ENCODE measurements at regions not wholly inside any gene's neighbourhood (a gene's known extent, or its start where the extent isn't known, plus 50 kb on each side); places are given as distances from the start of the nearest gene placed in this dataset.

DNA sequence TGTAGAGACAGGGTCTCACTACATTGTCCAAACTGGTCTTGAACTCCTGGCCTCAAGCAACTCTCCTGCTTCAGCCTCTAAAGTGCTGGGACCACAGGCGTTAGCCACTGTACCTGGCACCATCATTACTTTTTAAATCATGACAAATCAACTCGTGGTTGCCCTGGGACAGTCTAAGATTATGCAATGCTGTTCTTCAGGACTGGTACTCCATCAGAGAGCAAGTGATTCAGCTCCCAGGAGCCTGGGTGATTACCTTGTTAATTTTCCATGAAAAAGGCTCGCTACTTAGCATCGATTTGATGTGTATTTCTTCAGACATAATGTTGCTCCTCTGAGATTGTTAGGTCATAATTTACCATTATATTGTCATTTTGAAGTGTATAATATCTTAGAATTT is 158.9 kb upstream of the STEAP4 start:
- WGBS, 2 donors, result 82 to 87% methylated on average over 4 of the region's 4 CpGs
- H3K36me3 ChIP-seq, result no peaks in the 10 kb centered on the region
- no peaks in the 10 kb centered on the region for H3K4me1 ChIP-seq
- H3K27ac ChIP-seq, result no peak overlapping the region
- no peak for TF ChIP-seq POLR2A (IDR thresholded peaks at IDR 0.05)
- no peak for TF ChIP-seq EP300 (IDR thresholded peaks at IDR 0.05)
- H3K9me3 ChIP-seq, result no peaks in the 10 kb centered on the region
- DNase-seq (ENCODE audit: low spot score in 2 of 2), result no peak
- H3K4me3 ChIP-seq, result no peak overlapping the region
- no peaks in the 10 kb centered on the region for H3K27me3 ChIP-seq

DNA sequence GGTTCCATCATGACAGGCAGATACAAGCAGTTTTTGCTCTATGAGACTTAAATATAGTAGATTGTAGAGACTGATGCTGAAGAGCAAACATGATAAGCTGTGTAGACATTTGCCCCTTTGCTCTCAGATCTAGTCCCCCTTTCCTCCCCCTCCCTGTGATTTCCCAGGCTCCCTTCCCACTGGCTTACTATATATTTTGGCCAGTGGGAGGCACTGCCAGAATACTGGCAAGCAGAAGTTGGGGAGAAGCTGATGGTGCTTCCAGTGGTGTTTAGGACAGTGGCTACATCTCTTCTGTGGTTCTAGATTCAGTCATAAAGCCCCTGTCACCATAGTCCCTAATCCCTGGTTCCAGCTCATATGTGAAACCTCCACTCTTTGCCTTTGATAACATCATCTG is 156.1 kb upstream of the STEAP4 start:
- DNase-seq (ENCODE audit: low spot score in 2 of 2), result no peak
- no peaks in the 10 kb centered on the region for H3K27me3 ChIP-seq
- H3K4me3 ChIP-seq, result no peak overlapping the region
- no peaks in the 10 kb centered on the region for H3K36me3 ChIP-seq
- no peak for TF ChIP-seq EP300 (IDR thresholded peaks at IDR 0.05)
- no peak for TF ChIP-seq POLR2A (IDR thresholded peaks at IDR 0.05)
- TF ChIP-seq, protein P1, sequence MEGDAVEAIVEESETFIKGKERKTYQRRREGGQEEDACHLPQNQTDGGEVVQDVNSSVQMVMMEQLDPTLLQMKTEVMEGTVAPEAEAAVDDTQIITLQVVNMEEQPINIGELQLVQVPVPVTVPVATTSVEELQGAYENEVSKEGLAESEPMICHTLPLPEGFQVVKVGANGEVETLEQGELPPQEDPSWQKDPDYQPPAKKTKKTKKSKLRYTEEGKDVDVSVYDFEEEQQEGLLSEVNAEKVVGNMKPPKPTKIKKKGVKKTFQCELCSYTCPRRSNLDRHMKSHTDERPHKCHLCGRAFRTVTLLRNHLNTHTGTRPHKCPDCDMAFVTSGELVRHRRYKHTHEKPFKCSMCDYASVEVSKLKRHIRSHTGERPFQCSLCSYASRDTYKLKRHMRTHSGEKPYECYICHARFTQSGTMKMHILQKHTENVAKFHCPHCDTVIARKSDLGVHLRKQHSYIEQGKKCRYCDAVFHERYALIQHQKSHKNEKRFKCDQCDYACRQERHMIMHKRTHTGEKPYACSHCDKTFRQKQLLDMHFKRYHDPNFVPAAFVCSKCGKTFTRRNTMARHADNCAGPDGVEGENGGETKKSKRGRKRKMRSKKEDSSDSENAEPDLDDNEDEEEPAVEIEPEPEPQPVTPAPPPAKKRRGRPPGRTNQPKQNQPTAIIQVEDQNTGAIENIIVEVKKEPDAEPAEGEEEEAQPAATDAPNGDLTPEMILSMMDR (IDR thresholded peaks at IDR 0.05), result no peak
- H3K4me1 ChIP-seq, result no peaks in the 10 kb centered on the region
- no peak overlapping the region for H3K27ac ChIP-seq
- H3K9me3 ChIP-seq, result no peaks in the 10 kb centered on the region

DNA sequence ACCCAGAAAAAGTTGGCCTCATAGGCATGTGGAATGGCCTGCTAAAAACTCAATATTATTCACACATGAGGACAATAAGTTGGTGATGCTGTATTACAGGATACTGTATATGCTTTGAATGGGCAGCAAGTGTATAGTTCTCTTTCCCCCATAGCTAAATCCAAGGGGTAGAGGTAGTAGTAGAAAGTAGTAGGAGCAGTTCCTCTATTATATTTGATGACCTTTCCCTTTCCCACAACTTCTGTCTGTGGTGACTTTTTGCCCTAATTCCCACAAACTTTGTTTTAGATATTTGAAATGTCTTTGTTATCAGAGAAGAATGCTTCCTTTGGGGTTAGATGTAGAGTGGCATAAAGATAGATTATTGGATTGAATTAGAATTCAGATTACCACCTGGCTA is 154.0 kb upstream of the STEAP4 start:
- Histone ChIP-seq H3K4me3 (no peak overlapping the region), H3K27me3 (no peaks in the 10 kb centered on the region), H3K36me3 (no peaks in the 10 kb centered on the region), H3K4me1 (no peaks in the 10 kb centered on the region), H3K27ac (no peak overlapping the region), H3K9me3 (no peaks in the 10 kb centered on the region)
- no peak for DNase-seq (ENCODE audit: low spot score in 2 of 2)
- TF ChIP-seq POLR2A (IDR thresholded peaks at IDR 0.05) (no peak), EP300 (IDR thresholded peaks at IDR 0.05) (no peak)

DNA sequence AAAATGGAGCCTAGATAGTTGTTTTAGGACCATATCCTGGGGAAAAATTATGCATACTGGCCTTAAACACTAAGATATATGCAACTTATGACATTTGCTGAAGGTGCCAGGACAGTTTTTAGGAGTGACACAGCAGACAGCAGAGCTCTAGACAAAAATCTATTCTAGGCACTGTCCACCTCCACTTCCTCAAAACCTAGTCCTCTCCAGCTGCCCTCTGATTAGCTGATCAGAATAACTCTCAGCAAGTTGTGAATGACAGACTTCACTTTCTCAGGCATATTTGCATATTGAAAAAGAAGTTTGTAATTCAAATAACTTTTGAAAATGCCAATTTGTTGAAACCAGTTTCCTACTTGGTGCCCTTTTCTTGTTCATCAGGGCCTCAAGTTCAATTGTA is 152.3 kb upstream of the STEAP4 start:
- Histone ChIP-seq H3K36me3 (no peaks in the 10 kb centered on the region), H3K27me3 (no peaks in the 10 kb centered on the region), H3K27ac (no peak overlapping the region), H3K9me3 (no peaks in the 10 kb centered on the region), H3K4me1 (no peaks in the 10 kb centered on the region), H3K4me3 (no peak overlapping the region)
- DNase-seq (ENCODE audit: low spot score in 2 of 2), result no peak
- no peak for TF ChIP-seq EP300 (IDR thresholded peaks at IDR 0.05)
- TF ChIP-seq, protein P1 (IDR thresholded peaks at IDR 0.05), result no peak
- TF ChIP-seq POLR2A (IDR thresholded peaks at IDR 0.05), result no peak

DNA sequence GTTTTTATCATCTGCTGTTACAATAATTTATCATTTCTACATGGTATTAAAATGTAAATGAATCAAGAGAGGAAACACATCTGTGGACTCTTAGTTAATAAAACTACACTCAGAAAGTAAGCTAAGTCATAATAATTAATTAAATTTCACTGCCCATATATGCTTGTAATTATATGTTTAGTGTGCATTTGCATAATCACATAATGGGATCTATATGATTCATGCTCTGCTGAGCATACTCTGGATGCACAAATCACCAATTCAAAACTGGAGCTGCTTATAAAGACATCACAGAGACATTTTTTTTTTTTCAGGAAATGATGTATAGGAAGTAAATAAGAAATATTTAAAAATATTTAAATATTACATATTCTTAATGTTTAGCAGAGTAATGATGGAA is 151.6 kb upstream of the STEAP4 start:
- TF ChIP-seq POLR2A (IDR thresholded peaks at IDR 0.05) (no peak), EP300 (IDR thresholded peaks at IDR 0.05) (no peak)
- TF ChIP-seq, protein P1 (IDR thresholded peaks at IDR 0.05), result no peak
- Histone ChIP-seq H3K4me3 (no peak overlapping the region), H3K27ac (no peak overlapping the region), H3K36me3 (no peaks in the 10 kb centered on the region), H3K9me3 (no peaks in the 10 kb centered on the region), H3K4me1 (no peaks in the 10 kb centered on the region), H3K27me3 (no peaks in the 10 kb centered on the region)
- DNase-seq (ENCODE audit: low spot score in 2 of 2), result no peak

DNA sequence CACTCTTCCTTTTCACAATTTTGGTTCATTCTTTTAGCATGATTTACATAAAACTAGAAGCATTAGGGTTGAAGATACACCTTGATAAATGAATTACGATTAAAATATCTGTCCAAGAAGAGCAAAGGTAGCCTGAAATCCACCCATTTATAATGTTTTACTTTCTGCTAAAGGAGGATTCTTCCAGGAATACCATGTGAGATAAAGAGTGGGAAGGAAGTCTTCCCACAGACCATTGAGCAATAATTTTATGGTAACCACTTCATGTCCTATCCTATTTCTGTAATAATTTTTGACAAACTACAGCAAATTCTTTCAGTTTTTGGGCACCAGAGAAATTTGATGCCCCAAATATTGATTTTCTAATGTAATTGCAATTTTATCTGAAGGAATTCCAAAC is 150.6 kb upstream of the STEAP4 start:
- Histone ChIP-seq H3K27me3 (no peaks in the 10 kb centered on the region), H3K27ac (no peak overlapping the region), H3K36me3 (no peaks in the 10 kb centered on the region), H3K4me1 (peaks cover 0 to 7% (median 0%) of the 10 kb centered on the region in 4 donors), H3K4me3 (no peak overlapping the region), H3K9me3 (no peaks in the 10 kb centered on the region)
- DNase-seq (ENCODE audit: low spot score in 2 of 2), result no peak
- TF ChIP-seq, protein P1 (IDR thresholded peaks at IDR 0.05), result no peak
- TF ChIP-seq POLR2A (IDR thresholded peaks at IDR 0.05) (no peak), EP300 (IDR thresholded peaks at IDR 0.05) (no peak)
- 88 to 100% methylated on average over 1 of the region's 1 CpG for WGBS, 2 donors

Measured in tibial nerve (tissue), 4 donors.